ENCODE measurements at regions not wholly inside any gene's neighbourhood (a gene's known extent, or its start where the extent isn't known, plus 50 kb on each side); places are given as distances from the start of the nearest gene placed in this dataset.

DNA sequence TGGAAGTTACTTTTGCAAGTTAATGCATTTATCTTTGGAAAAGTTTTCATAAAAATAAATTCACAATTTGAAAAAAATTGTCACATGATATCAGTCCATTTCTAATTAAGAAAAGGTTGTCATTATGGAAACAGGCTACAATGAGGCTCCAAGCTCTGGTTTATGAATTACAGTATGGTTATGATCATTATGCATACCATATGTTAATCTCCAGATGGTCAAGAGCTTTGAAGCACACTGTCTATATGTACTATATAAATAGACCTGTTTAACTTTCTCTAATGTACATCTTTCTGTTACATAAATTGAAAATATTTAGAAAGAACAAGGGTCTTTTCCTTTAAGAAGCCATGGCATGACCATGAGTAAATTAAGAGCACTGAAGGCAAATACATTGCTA lies 2338.8 kb downstream of the PCDH7 start:
- TF ChIP-seq, protein P1, sequence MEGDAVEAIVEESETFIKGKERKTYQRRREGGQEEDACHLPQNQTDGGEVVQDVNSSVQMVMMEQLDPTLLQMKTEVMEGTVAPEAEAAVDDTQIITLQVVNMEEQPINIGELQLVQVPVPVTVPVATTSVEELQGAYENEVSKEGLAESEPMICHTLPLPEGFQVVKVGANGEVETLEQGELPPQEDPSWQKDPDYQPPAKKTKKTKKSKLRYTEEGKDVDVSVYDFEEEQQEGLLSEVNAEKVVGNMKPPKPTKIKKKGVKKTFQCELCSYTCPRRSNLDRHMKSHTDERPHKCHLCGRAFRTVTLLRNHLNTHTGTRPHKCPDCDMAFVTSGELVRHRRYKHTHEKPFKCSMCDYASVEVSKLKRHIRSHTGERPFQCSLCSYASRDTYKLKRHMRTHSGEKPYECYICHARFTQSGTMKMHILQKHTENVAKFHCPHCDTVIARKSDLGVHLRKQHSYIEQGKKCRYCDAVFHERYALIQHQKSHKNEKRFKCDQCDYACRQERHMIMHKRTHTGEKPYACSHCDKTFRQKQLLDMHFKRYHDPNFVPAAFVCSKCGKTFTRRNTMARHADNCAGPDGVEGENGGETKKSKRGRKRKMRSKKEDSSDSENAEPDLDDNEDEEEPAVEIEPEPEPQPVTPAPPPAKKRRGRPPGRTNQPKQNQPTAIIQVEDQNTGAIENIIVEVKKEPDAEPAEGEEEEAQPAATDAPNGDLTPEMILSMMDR (IDR thresholded peaks at IDR 0.05 in 4 of 5, conservative IDR thresholded peaks at IDR 0.05 in 1 of 5), result no peak
- no peak for TF ChIP-seq POLR2A (IDR thresholded peaks at IDR 0.05)
